GM19328 (cell line): ENCODE measurements at regions not wholly inside any gene's neighbourhood (a gene's known extent, or its start where the extent isn't known, plus 50 kb on each side); places are given as distances from the start of the nearest gene placed in this dataset.

Experiments used
- ATAC-seq: cut with Tn5 transposase; IDR thresholded peaks from one replicate; pipeline ENCODE4 v1.9.1; 2021; ENCODE audit warnings: mild to moderate bottlenecking, moderate library complexity; ENCODE audit not compliant: unreplicated experiment

GRCh38 chr18:33960417-33960816, 264.3 kb downstream of the NOL4 start:
- ATAC-seq: no peak

GRCh38 chr18:33959609-33960008, 265.1 kb downstream of the NOL4 start:
- no peak for ATAC-seq

GRCh38 chr18:33957707-33958106, 267.0 kb downstream of the NOL4 start:
- ATAC-seq: no peak

GRCh38 chr18:33951031-33951430, 273.7 kb downstream of the NOL4 start:
- ATAC-seq: no peak

- ATAC-seq: no peak
Measured at GRCh38 chr18:33946336-33946735, 278.4 kb downstream of the NOL4 start.

- no peak for ATAC-seq
Measured at GRCh38 chr18:33944493-33944892, 280.2 kb downstream of the NOL4 start.

- no peak for ATAC-seq
Measured at GRCh38 chr18:33937270-33937816, 287.4 kb downstream of the NOL4 start.

GRCh38 chr18:33934258-33934657, 290.5 kb downstream of the NOL4 start:
- ATAC-seq: no peak

GRCh38 chr18:33928231-33928630, 296.5 kb downstream of the NOL4 start:
- no peak for ATAC-seq

GRCh38 chr18:33924576-33924975, 300.1 kb downstream of the NOL4 start:
- ATAC-seq: no peak

GRCh38 chr18:33923980-33924379, 300.7 kb downstream of the NOL4 start:
- no peak for ATAC-seq

GRCh38 chr18:33918571-33918970, 306.1 kb downstream of the NOL4 start:
- ATAC-seq: no peak

GRCh38 chr18:33916200-33916599, 308.5 kb downstream of the NOL4 start:
- no peak for ATAC-seq

- no peak for ATAC-seq
Measured at GRCh38 chr18:33914399-33914798, 310.3 kb downstream of the NOL4 start.

GRCh38 chr18:33906046-33906445, 318.7 kb downstream of the NOL4 start:
- ATAC-seq: no peak

- no peak for ATAC-seq
Measured at GRCh38 chr18:33901894-33902512, 322.7 kb downstream of the NOL4 start.

- no peak for ATAC-seq
Measured at GRCh38 chr18:33900638-33901037, 322.6 kb downstream of the ASXL3 start.

- ATAC-seq: no peak
Measured at GRCh38 chr18:33898427-33898826, 320.4 kb downstream of the ASXL3 start.

GRCh38 chr18:33878213-33878612, 300.2 kb downstream of the ASXL3 start:
- ATAC-seq: no peak

- no peak for ATAC-seq
Measured at GRCh38 chr18:33875029-33875565, 297.1 kb downstream of the ASXL3 start.

- no peak for ATAC-seq
Measured at GRCh38 chr18:33873112-33873511, 295.1 kb downstream of the ASXL3 start.

- no peak for ATAC-seq
Measured at GRCh38 chr18:33871363-33872025, 293.5 kb downstream of the ASXL3 start.
